ENCODE measurements at regions not wholly inside any gene's neighbourhood (a gene's known extent, or its start where the extent isn't known, plus 50 kb on each side); places are given as distances from the start of the nearest gene placed in this dataset.

GRCh38 chr7:41793556-41793955, 90.7 kb upstream of the INHBA start:
- TF ChIP-seq CTCF (IDR thresholded peaks at IDR 0.05; ENCODE audit: low read depth, low read length) (no peak), EZH2phosphoT487 (IDR thresholded peaks at IDR 0.05; ENCODE audit: low read depth) (no peak)
